Fibroblast of villous mesenchyme (primary cell): ENCODE measurements at regions not wholly inside any gene's neighbourhood (a gene's known extent, or its start where the extent isn't known, plus 50 kb on each side); places are given as distances from the start of the nearest gene placed in this dataset.

Experiments
- DNase-seq: peaks from one replicate; pipeline ENCODE4 v3.0.0-alpha.2; 2010; ENCODE audit warnings: low read depth
- H3K4me3 ChIP-seq: 2 replicates; pipeline ENCODE4 v1.5.1; 2011; ENCODE audit warnings: low read depth, mild to moderate bottlenecking, low read length
- TF ChIP-seq, protein P1 (sequence below): IDR thresholded peaks from 2 replicates; pipeline ENCODE4 v1.5.1; 2012; ENCODE audit warnings: low read depth, mild to moderate bottlenecking, low read length; ENCODE audit not compliant: insufficient read depth

DNA sequence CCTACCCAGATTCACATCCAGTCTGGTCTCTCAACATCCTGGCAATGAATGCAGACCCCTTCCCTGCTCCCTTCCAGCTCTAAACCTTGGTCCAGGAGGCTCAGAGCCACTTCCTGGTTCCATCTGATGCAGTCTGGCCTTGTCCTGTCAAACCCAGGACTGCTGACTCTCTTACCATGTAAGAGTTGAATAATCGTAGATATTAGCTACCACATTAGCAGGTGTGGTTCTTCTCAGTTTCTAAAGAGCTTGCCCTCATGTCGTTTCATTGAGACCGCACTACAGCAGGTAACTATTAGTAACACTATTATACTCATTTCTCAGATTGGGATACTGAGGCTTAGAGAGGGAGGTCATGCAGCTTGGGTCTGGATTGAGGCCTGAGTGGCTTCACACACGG is 133.3 kb downstream of the BOD1 start:
- TF ChIP-seq, protein P1, sequence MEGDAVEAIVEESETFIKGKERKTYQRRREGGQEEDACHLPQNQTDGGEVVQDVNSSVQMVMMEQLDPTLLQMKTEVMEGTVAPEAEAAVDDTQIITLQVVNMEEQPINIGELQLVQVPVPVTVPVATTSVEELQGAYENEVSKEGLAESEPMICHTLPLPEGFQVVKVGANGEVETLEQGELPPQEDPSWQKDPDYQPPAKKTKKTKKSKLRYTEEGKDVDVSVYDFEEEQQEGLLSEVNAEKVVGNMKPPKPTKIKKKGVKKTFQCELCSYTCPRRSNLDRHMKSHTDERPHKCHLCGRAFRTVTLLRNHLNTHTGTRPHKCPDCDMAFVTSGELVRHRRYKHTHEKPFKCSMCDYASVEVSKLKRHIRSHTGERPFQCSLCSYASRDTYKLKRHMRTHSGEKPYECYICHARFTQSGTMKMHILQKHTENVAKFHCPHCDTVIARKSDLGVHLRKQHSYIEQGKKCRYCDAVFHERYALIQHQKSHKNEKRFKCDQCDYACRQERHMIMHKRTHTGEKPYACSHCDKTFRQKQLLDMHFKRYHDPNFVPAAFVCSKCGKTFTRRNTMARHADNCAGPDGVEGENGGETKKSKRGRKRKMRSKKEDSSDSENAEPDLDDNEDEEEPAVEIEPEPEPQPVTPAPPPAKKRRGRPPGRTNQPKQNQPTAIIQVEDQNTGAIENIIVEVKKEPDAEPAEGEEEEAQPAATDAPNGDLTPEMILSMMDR: no peak
- DNase-seq: no peak
- H3K4me3 ChIP-seq: no peak overlapping the region

DNA sequence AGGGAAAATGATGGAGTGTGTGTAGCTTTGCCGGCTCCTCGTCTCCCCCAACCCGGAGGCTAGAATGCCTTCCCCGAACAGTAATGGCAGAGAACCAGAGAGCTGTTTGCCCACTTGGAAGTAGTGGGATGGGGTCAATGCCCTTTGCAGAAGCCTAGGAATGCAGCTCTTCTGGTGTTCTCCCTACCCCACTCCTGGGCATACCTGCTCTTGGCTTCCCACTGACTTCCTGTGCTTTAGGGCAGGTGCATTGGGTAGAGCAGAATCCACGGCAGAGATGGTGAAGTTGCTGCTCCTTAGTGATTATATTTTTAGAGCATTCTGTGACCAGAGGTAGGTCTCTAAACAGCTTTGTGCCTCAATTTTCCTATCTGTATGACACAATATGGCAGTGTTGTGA is 134.6 kb downstream of the BOD1 start:
- DNase-seq: no peak
- H3K4me3 ChIP-seq: no peak overlapping the region

DNA sequence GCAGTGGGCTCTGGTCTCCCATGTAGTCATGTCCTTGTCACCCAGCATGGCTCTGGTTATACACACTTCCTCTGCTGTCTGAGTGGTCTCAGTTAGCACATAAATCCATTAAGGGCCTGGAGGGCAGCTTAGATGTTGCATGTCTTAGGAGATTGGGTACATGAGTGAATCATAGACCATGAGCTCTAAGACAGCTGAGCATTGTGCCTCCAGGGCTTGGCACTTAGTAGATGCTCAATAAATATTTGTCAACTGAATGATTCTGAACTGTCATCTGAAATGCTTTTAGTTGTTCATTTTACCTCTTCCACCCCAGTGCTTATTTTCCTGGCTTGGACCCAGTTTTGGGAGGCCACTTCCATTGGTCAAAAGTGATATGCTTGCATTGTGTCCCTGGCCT is 135.6 kb downstream of the BOD1 start:
- H3K4me3 ChIP-seq: no peak overlapping the region
- TF ChIP-seq, protein P1: no peak
- no peak for DNase-seq

More for the DNA sequence above, 134.6 kb downstream of the BOD1 start:
- TF ChIP-seq, protein P1: no peak

DNA sequence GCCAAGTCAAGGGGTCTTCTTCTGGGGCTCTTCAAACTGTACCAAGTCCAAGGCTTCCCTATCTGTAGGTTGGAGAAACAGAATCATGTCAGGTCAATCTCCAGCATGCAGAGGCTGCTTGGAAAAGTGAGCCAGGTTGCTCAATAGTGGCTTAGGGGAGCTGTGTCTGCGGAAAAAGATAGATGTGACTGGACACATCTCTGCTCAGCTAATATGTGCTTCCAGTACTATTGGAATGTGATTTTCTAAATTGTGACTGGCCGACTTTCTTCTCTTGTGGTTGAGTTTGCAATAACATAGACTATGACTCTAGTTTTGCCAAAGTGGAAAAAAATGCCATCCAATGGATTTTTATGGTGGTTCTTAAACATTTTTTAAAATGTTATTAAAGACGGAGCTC is 136.7 kb downstream of the BOD1 start:
- H3K4me3 ChIP-seq: no peak overlapping the region
- TF ChIP-seq, protein P1: no peak
- DNase-seq: peak; percentile 28

DNA sequence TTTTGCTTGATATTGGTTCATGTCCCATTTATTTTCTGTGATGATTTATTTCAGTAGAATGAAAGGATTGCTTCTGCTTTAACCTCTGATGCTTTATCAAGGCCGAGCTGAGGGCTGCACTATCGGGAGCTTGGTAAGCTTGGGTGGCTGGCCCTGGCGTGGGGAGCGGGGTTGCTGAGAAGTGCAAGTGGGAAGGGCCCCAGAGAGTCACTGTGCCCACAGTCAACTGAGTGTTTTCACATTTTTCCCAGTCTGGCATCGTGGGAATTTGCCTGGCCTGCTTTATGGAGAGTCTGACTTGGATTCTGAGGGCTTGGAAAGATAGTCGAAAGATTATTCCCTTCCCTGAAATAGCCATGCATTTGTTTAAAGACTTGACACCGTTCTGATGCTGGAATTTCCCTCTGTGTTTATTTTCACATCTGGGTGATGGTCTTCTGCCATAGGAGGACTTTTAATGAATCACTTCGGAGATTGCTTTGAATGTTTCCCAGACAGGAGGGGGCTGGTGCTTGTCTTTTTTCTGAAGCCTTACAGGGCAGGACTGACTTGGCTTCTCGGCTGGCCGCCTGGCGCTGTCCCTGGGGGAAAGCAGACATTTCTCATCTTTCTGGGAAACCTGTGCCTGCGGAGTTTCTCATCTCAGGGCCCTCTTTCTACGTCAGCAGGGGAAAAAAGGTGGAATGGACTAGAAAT is 139.0 kb downstream of the BOD1 start:
- TF ChIP-seq, protein P1: no peak
- DNase-seq: peak; percentile 79
- H3K4me3 ChIP-seq: no peak overlapping the region

DNA sequence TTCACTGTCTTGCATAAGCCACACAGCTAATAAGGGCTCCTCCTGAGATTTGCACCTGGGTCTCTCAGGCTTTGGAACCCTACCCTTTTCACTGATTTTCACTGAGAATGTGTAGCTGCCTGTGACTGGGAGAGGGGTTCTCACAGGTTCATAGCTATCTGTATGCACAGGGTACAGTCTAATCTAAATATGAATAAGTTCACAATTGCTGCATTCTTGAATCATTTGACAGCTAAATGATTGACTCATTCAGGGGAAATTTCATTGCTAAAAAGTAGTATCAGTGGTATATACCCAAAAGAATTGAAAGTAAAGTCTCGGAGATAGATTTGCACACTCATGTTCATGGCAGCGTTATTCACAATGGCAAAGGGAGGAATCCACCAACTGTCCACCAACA is 140.7 kb downstream of the BOD1 start:
- H3K4me3 ChIP-seq: no peak overlapping the region
- no peak for DNase-seq
- TF ChIP-seq, protein P1: no peak

DNA sequence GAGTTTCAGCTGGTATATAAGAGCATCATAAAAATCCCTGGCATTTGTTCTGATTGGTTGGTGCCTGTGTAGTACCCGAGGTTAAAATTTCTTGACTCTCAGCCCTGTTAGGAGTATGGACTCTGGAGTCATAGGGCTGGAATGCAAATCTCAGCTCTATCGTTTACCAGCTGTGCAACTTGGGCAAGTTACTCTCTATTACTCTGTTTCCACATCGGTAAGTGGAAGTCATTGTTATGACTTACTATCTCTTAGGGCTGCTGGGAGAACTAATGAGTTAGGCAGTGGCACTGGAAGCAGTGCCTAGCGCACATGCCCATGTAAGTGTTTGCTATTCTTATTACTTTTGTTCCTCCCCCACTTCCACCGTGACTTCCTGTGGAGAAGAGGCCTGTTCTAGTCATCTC is 141.6 kb downstream of the BOD1 start:
- DNase-seq: peak; percentile 74
- TF ChIP-seq, protein P1: no peak
- H3K4me3 ChIP-seq: no peak overlapping the region
